Ureter (tissue), 1 donor: ENCODE measurements at regions not wholly inside any gene's neighbourhood (a gene's known extent, or its start where the extent isn't known, plus 50 kb on each side); places are given as distances from the start of the nearest gene placed in this dataset.

Source experiments
- DNase-seq: peaks from one replicate; pipeline ENCODE4 v3.0.0-alpha.2; 2020; ENCODE audit warnings: low spot score
- donor health status: DM: yes; HTN: yes; CAD: no.

- no peak for DNase-seq
Measured at GRCh38 chr4:53777244-53777984, 186.1 kb upstream of the LNX1 start.

GRCh38 chr4:53776141-53776540, 184.9 kb upstream of the LNX1 start:
- DNase-seq, result no peak

DNA sequence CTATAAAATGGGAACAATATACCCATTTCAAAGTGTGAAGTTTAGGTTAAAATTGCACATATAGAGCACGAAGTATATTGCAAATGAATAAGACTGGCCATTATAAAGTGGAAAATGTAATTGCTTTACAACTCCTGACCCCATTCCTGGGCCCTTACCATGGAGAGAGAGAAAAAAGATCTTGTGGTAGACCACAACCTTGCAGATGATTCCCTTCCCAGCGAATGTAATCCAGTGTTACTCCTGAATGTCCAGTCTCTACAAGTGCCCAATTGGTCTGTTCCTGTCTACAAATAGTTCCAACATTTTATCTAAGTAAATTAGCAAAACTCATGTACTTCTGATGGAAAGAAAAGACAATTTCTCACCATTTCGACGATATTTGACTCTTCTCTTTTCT, 184.1 kb upstream of the LNX1 start:
- no peak for DNase-seq

DNA sequence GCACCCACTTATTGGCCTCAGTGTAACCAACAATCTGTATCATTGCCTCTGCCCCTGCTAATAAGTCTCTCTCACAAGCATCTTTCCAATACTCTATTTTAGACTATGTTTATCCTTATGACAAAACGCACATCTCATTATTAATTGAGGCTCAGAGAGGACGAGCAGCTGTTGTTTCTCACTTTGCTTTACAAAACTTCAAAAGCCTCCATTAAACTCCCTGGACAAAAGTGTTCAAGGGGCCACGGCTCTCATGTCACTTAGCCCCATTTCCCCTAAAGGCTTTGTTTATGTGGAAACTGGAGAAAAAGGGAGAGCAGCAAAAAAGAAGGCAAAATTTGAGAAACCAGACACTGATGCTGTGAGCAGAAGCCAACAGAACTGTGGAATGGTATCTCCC, 180.0 kb upstream of the LNX1 start:
- no peak for DNase-seq

GRCh38 chr4:53767482-53767881, 176.2 kb upstream of the LNX1 start:
- DNase-seq, result no peak

- no peak for DNase-seq
Measured at GRCh38 chr4:53764761-53765490, 173.6 kb upstream of the LNX1 start.

DNA sequence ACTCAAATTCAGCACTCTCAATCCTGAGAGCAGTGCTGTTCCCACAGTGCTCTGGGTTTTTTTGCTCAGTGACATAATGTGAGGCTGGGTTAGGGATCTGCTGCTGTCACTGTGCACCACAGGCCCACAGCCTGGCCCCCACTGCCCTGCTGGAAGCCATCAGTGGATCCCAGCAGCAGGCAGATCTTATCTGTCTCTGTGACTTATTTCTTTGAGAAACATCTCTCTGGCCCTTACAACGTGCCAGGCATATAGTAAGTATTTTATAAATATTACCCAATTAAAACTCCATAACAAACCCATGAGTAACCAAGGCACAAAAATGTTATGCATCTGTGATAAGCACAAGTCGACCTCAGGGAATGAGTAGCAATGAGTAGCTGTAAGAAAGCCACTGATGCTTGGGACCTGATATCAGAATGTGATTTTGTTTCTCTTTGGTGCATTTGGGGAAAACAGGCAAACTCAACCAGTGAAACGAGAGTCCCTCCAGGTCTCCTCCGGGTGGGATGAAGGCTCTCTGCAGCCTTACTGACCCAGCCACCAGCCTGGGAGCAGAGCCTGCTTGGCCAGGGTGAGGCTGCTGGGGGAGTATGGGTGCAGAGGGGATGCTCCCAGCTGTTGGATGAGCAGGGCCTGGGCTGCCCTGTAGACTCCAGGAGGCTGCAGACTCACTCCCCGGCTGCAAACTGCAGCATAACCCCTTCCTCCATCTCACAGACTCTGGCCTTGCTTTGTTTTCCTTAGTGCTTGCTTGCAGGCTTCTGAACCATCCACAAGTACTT, 172.7 kb upstream of the LNX1 start:
- no peak for DNase-seq

GRCh38 chr4:53755656-53756055, 164.4 kb upstream of the LNX1 start:
- DNase-seq, result no peak

DNA sequence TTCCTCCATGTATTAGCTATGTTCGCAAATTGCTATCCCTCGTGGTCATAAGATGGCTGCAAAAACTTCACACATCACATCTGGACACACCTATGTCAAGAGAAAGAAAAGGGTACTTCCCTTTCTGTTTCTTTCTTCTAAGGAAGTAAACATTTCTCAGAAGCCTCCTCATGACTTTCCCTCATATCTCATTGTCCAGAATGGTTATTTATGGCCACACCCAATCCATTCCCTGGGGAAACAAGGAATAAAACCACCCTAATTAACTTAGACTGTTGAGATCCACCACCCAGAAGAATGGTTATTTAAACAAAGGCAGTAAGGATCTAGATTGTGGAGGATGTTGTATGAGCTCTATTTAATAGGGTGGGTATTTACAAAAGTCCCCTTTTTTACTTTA, 160.8 kb upstream of the LNX1 start:
- DNase-seq, result no peak

GRCh38 chr4:53748328-53748772, 157.1 kb upstream of the LNX1 start:
- no peak for DNase-seq

DNA sequence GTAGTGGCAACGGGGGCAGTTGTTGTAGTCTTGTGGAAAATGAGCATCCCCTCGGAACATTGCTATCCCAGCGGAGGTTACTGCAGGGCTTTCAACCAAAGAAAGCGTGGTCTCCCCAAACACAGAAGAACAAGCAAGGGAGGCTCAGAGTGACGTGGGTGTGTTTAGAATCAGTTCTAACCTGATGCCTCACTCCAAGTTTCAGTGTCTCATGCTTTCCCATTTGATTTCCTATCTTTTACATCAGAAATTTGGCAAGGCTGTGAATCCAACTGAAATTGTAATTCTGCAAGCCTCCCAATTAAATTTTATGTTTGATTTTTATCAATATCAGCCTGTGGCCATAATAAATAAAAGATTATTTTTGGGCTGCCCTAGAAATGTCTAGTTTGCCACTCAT, 156.1 kb upstream of the LNX1 start:
- no peak for DNase-seq

DNA sequence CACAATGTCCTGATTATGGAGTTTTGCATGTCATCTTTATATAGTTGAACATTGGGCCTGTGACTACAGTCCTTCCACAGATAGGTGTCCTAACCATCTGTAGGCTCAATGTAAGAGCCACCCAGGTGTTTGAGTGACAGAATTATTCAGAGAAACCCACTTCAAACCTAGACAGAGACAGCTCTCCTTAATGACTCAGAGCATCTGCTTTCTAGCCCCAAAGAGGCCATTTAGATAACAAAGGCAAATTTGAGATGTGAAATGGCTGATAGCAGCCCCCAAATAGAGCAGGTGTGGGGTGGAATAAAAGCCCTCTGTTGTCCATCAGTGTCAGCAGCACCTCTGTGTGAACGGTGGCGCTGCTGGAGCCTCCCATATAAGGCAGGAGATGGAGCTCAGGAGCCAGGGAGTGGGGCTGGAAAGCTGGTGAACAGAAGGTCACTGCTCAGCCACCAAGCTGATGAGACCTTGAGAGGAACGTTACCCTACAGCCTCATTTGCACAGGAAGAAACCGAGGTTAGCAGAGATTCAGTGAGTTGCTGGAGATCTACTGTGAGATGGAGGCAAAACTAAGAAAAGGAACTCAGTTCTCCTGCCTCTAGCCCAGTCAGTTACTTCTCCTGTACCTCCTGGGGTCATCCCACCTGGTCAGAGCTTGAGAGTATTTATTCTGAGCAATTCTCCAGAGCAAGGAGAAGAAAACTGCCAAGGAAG, 153.3 kb upstream of the LNX1 start:
- DNase-seq, result no peak

DNA sequence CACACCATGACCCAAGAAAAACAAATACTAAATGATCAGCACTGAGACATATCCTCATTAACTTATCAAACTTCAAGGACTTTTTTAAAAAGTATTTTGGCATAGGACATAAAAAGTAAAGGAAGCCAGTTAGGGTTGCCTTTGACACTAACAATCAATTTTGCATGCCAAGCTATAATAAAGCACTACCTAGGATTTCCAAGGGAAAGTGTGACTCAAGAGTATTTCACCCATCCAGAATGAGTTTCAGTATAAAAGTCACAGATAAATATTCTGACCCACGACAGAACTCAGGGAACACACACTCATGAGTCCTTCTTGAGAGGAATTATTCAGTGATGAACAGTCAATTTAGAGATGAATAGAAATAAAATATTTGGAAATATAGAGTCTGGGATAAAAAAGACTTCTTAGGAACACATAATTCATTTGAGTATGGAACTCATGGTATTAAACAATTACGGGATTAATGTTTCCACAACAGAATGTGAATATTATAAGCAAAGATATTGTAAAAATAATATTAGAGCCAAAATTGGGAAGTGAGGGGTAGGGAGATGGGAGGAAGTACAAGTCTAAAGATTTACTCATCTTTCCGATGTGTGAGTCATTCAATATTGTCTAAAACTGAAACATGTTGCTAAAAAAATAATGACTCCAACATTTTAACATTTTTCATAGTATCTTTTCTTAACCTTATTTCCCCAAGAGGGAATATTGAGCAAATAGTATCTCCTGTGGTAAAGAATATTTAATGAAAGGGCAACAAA, 143.5 kb upstream of the LNX1 start:
- DNase-seq, result no peak

GRCh38 chr4:53734182-53734581, 142.9 kb upstream of the LNX1 start:
- no peak for DNase-seq

DNA sequence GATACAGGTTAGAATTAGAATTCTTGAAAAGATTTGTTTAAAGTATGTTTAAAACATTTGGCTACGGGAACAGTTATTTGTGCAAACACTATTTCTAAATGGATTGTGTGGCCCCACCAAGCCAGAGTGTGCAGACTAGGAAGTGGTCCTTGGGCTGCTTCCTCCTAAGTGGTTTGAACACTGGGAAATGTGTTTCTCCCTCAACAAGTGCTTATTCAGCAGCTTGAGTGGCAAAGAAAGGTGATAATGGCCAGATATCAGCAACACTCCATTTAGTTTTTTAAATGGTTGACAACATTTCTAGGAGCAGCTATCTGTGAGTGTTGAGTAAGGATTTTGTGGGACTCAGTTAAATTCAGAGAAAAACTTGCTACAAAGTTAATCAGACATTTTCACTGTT, 141.4 kb upstream of the LNX1 start:
- no peak for DNase-seq

GRCh38 chr4:53730031-53730805, 138.9 kb upstream of the LNX1 start:
- no peak for DNase-seq

- DNase-seq, result no peak
Measured at GRCh38 chr4:53722110-53722509, 130.8 kb upstream of the LNX1 start.

- no peak for DNase-seq
Measured at GRCh38 chr4:53721263-53721662, 130.0 kb upstream of the LNX1 start.

- no peak for DNase-seq
Measured at GRCh38 chr4:53720776-53721175, 129.5 kb upstream of the LNX1 start.

GRCh38 chr4:53717064-53717549, 125.8 kb upstream of the LNX1 start:
- no peak for DNase-seq
